GM08714 (cell line): ENCODE measurements at regions not wholly inside any gene's neighbourhood (a gene's known extent, or its start where the extent isn't known, plus 50 kb on each side); places are given as distances from the start of the nearest gene placed in this dataset.

Source experiments
- H3K4me3 ChIP-seq: fragments of 200-500 bp; sonication (Bioruptor generic); 2 replicates; pipeline ENCODE4 v1.5.1; 2014; ENCODE audit warnings: mild to moderate bottlenecking, low read length, inconsistent platforms
- ZNF274 ChIP-seq: IDR thresholded peaks from 2 replicates; pipeline ENCODE4 v1.6.1; 2012; ENCODE audit warnings: mild to moderate bottlenecking, low read depth, low read length

DNA sequence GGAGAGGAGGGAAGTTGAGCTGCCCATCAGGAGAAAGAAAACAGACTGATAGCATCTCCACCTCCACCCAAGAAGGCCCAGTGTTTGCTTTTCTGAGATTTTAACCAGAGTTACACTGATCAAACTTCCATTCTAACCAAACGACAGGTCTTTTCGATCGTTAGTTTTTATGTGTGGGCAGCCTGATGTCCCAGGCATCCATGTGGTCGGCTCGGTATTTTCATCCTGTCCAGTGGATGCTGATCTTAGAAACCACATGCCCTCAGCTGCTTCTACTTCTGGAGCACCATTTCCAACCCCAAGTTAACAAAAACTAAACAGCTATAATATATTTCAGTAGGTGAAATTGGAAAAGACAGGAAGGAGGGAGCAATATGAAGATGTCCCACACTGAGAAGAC is 536.8 kb upstream of the JAG1 start:
- no peak for TF ChIP-seq ZNF274
- no peak overlapping the region for H3K4me3 ChIP-seq

DNA sequence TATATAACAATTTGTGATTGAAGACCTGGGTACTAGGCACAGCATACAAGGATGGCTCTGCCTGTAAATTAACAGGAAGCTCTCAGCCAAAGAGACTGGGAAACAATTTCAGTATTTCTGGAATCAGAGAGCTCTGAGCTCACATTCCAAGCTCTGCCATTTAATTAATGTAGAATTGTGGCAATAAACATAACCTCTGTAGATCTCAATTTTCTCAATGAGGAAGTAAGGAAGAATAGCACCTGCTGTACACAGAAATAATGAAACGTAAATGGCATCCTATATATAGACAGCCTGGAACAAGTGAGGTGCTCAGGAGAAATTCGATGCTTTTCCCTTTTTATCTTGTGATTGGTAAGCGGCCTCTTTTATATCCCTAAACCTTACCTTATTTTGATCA is 538.5 kb upstream of the JAG1 start:
- TF ChIP-seq ZNF274: no peak

DNA sequence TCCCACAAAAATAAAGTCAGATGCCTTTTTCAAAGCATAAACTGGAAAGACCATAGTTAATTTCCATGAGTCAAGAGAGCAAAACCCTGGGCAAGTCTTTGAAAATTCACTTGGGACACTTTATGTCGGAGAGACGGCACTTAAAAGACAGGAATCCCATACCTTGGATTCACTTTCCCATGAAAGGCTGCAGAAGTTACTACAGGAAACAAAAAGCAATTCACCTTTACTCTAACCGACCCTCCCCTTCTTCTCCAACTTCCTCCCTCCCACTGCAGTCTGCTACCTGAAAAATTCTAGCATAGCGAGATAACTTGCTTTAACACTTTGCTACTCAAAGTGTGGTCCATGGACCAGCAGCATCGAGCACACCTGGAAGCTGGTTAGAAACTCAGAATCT is 539.1 kb upstream of the JAG1 start:
- H3K4me3 ChIP-seq: no peak overlapping the region
- TF ChIP-seq ZNF274: no peak

More for the DNA sequence above, 538.5 kb upstream of the JAG1 start:
- no peak overlapping the region for H3K4me3 ChIP-seq

DNA sequence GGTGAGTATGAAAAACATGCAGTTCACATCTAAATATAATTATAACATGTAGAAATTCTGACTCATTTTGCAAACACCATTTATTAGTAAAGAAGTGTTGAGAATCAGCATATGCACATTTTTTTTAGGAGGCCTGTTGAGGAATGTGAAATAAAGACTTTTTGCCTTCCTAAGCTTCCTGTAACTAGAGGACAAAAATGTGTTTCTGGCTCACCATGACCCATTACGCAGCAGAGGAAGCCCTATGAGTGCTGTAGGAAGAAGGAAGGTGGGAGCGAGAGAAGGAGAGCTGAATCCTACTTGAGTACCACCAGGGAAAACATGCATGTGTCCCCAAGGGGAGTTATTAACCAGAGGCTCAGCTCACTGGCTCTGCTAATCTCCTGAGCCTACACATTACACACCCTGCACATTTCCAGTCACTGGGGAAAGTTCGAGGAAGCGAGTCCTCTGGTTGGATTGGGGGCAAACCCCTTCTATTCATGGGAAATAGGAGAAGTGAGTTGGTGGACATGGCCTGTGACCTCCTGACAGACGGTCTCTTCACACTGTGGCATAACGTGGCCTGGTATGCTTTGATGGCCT is 540.5 kb upstream of the JAG1 start:
- no peak overlapping the region for H3K4me3 ChIP-seq
- no peak for TF ChIP-seq ZNF274

- no peak for TF ChIP-seq ZNF274
- H3K4me3 ChIP-seq: no peak overlapping the region
These were observed 542.9 kb upstream of the JAG1 start for GRCh38 chr20:11216451-11217314.

DNA sequence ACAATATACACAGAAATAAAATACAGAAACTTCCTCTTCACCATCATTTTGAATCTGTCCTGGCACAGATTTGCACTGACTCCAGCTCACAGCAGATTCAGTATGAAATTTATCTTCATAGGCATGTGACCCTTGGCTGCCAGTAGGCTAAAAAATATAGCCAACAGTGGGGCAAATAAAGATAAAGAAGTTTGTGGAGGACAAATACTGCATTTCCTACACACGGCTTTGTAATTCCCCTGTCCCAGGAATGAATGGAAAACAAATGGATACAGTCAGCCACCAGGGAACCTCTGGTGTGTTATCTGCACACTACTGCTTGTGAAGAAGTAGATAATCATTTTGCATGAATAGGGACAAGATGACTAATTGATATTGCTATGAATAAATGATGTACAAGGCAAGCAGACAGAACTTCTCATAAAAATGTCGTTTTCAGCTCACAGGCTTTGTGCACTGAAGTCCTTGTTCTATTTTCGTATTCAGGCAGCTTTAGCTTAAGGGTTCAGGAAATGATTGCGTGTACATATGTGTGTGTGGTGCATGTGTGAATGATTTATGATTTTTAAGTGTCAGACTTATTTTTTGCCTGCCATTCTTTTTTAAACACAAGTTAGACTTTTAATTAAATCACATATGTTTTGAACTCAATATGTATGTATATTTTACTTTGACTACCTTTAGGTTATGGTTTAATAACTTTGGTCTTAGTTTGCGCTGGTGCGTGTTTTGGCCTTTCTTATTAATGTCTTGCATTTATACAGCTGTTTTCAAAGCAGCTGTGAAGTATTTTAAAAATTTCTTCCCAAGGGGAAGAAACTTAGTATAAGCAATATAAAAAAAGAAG is 543.8 kb upstream of the JAG1 start:
- TF ChIP-seq ZNF274: no peak
- H3K4me3 ChIP-seq: no peak overlapping the region

- no peak overlapping the region for H3K4me3 ChIP-seq
- TF ChIP-seq ZNF274: no peak
These were observed 544.4 kb upstream of the JAG1 start for GRCh38 chr20:11218173-11218680.

DNA sequence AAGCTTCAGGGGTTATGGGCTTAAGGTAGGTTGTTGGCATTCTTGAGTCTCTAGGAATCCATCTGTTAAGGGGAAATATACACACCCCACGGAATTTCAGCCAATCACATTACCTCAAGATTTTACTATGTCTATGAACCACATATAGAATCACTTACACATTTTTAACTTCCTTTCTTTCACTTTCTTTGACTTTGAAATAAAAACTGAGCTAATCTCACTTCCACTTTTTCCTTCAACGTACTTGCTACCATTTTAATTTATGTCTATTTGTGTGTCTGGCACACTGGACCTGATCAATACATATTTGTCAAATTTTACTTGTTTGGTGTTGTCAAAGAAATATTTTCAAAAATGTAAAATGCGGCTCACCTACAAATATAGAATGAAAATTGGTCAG is 545.4 kb upstream of the JAG1 start:
- no peak for TF ChIP-seq ZNF274
- no peak overlapping the region for H3K4me3 ChIP-seq

DNA sequence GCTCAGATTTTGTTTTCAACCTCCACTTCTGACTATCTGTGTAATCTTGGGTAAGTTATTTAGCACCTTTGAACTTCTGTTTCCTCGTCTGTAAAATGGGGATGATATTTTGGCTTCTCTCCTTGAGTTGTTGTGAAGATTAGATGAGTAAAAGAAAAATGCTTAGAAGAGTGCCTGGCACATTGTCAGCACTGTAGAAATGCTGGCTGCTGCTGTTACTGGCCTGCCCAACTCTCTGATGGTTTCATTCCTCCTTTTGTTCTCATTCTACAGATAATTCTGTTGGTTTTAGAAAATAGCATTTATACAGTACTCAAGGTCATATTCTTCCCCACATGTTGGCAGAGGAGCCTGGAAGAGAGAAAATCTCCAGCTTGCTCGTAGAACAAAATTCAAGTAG is 547.2 kb upstream of the JAG1 start:
- no peak for TF ChIP-seq ZNF274
- H3K4me3 ChIP-seq: no peak overlapping the region

DNA sequence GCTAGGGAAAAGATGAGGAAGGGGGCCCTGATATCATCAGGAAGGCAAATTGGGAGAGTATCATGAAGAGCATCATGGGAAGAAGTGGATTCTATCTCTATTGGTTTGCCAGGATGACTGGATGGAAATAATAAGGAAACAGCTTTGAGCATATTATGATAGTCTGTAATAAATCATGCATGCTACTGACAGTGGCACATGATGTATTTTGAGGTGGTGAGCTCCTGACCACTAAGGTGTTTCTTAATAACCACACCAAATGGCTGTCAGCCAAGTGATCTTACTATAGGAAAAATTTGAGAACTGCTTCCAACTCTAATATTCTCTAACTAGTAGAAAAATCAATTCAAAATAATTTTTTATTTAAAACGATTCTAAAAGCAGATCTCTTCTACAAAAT is 548.4 kb upstream of the JAG1 start:
- no peak overlapping the region for H3K4me3 ChIP-seq
- TF ChIP-seq ZNF274: no peak

GRCh38 chr20:11227602-11228001 is 553.8 kb upstream of the JAG1 start:
- TF ChIP-seq ZNF274: no peak
- no peak overlapping the region for H3K4me3 ChIP-seq

DNA sequence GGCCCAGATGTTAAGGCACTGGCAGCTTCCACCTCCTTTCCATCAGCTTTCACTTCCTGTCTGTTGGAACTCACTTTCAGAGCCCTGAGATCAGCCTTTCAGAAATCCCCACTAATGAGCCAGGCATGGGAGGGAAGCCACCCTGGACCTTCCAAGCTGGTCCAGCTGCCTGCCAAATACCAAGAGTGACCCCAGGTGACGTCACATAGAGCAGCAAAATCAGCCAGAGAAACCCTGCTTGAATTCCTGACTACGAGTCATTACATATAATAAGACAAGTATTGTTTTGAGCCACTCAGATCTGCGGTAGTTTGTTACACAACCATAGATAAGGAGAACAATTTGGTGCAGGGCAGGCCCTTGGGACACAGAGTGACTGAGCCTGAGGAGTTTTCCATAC is 556.0 kb upstream of the JAG1 start:
- no peak overlapping the region for H3K4me3 ChIP-seq
- TF ChIP-seq ZNF274: no peak

GRCh38 chr20:11230999-11231398 is 557.2 kb upstream of the JAG1 start:
- no peak overlapping the region for H3K4me3 ChIP-seq
- TF ChIP-seq ZNF274: no peak
